ENCODE measurements at regions not wholly inside any gene's neighbourhood (a gene's known extent, or its start where the extent isn't known, plus 50 kb on each side); places are given as distances from the start of the nearest gene placed in this dataset.
"Not testable (repeated sequence)": the region's sequence is repeated elsewhere in the genome, so short reads cannot be mapped to it uniquely, and the experiment has no call there.

DNA sequence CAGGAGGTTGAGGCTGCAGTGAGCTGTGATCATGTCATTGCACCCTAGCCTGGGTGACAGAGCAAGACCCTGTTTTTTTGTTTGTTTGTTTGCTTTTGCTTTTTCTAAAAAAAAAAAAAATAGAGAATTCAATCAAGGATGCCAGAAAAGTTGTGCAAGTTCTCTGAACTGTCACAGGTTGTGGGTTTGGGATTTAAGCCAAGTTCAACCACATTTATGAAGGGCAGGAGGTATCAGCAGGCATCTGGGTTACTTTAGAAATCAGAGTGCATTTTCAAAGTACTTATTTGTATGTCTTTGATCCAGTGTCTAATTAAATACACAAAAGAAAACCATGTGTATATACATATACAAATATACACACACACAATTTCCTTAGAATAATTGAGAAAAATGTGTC lies 151.2 kb upstream of the MINDY3 start:
- TF ChIP-seq, protein P1, sequence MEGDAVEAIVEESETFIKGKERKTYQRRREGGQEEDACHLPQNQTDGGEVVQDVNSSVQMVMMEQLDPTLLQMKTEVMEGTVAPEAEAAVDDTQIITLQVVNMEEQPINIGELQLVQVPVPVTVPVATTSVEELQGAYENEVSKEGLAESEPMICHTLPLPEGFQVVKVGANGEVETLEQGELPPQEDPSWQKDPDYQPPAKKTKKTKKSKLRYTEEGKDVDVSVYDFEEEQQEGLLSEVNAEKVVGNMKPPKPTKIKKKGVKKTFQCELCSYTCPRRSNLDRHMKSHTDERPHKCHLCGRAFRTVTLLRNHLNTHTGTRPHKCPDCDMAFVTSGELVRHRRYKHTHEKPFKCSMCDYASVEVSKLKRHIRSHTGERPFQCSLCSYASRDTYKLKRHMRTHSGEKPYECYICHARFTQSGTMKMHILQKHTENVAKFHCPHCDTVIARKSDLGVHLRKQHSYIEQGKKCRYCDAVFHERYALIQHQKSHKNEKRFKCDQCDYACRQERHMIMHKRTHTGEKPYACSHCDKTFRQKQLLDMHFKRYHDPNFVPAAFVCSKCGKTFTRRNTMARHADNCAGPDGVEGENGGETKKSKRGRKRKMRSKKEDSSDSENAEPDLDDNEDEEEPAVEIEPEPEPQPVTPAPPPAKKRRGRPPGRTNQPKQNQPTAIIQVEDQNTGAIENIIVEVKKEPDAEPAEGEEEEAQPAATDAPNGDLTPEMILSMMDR (IDR thresholded peaks at IDR 0.05; ENCODE audit: partially characterized antibody, unreplicated experiment) = no peak
- Mint-ChIP-seq H3K4me3 (ENCODE audit: unreplicated experiment) (no peak overlapping the region), H3K4me1 (ENCODE audit: low read depth, unreplicated experiment) (no peaks in the 10 kb centered on the region), H3K27ac (ENCODE audit: unreplicated experiment) (no peak overlapping the region), H3K36me3 (ENCODE audit: unreplicated experiment) (no peaks in the 10 kb centered on the region), H3K9me3 (ENCODE audit: unreplicated experiment) (no peaks in the 10 kb centered on the region), H3K27me3 (ENCODE audit: unreplicated experiment) (peaks cover 4% of the 10 kb centered on the region)
- no peak for DNase-seq

DNA sequence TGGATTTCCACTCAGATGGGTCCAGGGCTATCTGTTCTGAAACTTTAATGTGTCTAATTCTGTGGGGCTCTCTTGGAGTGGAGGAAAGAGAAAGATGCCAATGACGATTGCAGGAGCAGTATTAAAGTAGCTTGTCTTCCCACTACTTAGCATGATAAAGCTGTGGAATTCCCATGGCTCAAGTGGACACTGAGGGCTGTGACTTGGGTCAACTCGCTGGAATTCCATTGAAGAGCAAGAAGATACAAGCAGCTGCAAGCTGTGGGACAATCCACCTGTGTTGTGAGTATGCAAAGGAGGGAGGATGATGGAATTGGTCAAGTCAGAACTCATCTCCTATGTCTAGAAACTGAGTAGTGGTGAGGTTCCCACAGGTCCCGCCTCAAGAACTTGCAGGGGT lies 154.2 kb upstream of the MINDY3 start:
- H3K9me3 Mint-ChIP-seq (ENCODE audit: unreplicated experiment) = no peaks in the 10 kb centered on the region
- no peaks in the 10 kb centered on the region for H3K4me1 Mint-ChIP-seq (ENCODE audit: low read depth, unreplicated experiment)
- H3K27me3 Mint-ChIP-seq (ENCODE audit: unreplicated experiment) = peaks cover 4% of the 10 kb centered on the region
- DNase-seq = no peak
- TF ChIP-seq, protein P1 (IDR thresholded peaks at IDR 0.05; ENCODE audit: partially characterized antibody, unreplicated experiment) = no peak
- no peaks in the 10 kb centered on the region for H3K36me3 Mint-ChIP-seq (ENCODE audit: unreplicated experiment)
- no peak overlapping the region for H3K27ac Mint-ChIP-seq (ENCODE audit: unreplicated experiment)
- H3K4me3 Mint-ChIP-seq (ENCODE audit: unreplicated experiment) = no peak overlapping the region

- H3K27ac Mint-ChIP-seq (ENCODE audit: unreplicated experiment) = no peak overlapping the region
- no peaks in the 10 kb centered on the region for H3K9me3 Mint-ChIP-seq (ENCODE audit: unreplicated experiment)
- H3K4me3 Mint-ChIP-seq (ENCODE audit: unreplicated experiment) = no peak overlapping the region
- no peak for DNase-seq
- H3K4me1 Mint-ChIP-seq (ENCODE audit: low read depth, unreplicated experiment) = no peaks in the 10 kb centered on the region
- TF ChIP-seq, protein P1 (IDR thresholded peaks at IDR 0.05; ENCODE audit: partially characterized antibody, unreplicated experiment) = no peak
- H3K36me3 Mint-ChIP-seq (ENCODE audit: unreplicated experiment) = peaks cover 6% of the 10 kb centered on the region
- H3K27me3 Mint-ChIP-seq (ENCODE audit: unreplicated experiment) = peaks cover 4% of the 10 kb centered on the region
These were observed 156.4 kb upstream of the MINDY3 start for GRCh38 chr10:16016688-16017087.

DNA sequence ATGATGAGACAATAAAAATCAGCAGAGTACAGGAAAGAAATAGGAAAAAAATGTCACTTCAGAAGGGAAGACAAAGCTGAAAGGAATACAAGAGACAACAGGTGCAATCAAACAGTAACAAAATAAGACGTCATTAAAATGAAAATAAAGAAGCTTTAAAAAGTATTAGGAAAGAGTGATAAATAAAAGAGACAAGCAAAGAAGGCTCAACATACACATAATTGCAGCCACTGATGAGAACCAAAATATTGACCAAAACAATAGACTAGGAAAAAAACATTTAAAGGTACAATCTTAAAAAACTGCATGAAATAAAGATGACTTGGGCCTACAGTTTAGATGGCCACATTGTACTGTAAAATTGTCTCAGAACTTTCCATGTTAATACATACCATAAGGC lies 160.5 kb upstream of the MINDY3 start:
- Mint-ChIP-seq H3K4me1 (ENCODE audit: low read depth, unreplicated experiment) (no peaks in the 10 kb centered on the region), H3K36me3 (ENCODE audit: unreplicated experiment) (peaks cover 6% of the 10 kb centered on the region), H3K9me3 (ENCODE audit: unreplicated experiment) (no peaks in the 10 kb centered on the region), H3K4me3 (ENCODE audit: unreplicated experiment) (no peak overlapping the region), H3K27me3 (ENCODE audit: unreplicated experiment) (no peaks in the 10 kb centered on the region), H3K27ac (ENCODE audit: unreplicated experiment) (no peak overlapping the region)
- no peak for DNase-seq
- TF ChIP-seq, protein P1 (IDR thresholded peaks at IDR 0.05; ENCODE audit: partially characterized antibody, unreplicated experiment) = no peak

DNA sequence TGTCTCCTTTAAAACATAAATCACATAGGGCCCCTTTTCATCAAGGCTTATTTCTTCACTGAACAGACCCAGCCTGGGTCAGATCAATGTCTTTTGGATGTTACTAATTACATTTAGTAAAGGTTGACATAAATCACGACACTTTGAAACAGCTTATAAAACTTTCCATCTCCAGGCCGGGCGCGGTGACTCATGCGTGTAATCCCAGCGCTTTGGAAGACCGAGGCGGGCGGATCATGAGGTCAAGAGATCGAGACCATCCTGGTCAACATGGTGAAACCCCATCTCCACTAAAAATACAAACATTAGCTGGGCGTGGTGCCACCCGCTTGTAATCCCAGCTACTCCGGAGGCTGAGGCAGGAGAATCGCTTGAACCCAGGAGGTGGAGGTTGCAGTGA lies 166.5 kb upstream of the MINDY3 start:
- H3K36me3 Mint-ChIP-seq (ENCODE audit: unreplicated experiment); H3K9me3 Mint-ChIP-seq (ENCODE audit: unreplicated experiment); H3K4me1 Mint-ChIP-seq (ENCODE audit: low read depth, unreplicated experiment); H3K27me3 Mint-ChIP-seq (ENCODE audit: unreplicated experiment); H3K4me3 Mint-ChIP-seq (ENCODE audit: unreplicated experiment); DNase-seq; H3K27ac Mint-ChIP-seq (ENCODE audit: unreplicated experiment): not testable (repeated sequence)

GRCh38 chr10:16030562-16030961 lies 170.3 kb upstream of the MINDY3 start:
- Mint-ChIP-seq H3K27me3 (ENCODE audit: unreplicated experiment) (no peaks in the 10 kb centered on the region), H3K27ac (ENCODE audit: unreplicated experiment) (no peak overlapping the region), H3K9me3 (ENCODE audit: unreplicated experiment) (peaks cover 1% of the 10 kb centered on the region), H3K36me3 (ENCODE audit: unreplicated experiment) (no peaks in the 10 kb centered on the region), H3K4me3 (ENCODE audit: unreplicated experiment) (no peak overlapping the region), H3K4me1 (ENCODE audit: low read depth, unreplicated experiment) (no peaks in the 10 kb centered on the region)
- TF ChIP-seq, protein P1 (IDR thresholded peaks at IDR 0.05; ENCODE audit: partially characterized antibody, unreplicated experiment) = no peak
- DNase-seq = no peak

All from glutamatergic neuron (in vitro differentiated cells).